ENCODE measurements at regions not wholly inside any gene's neighbourhood (a gene's known extent, or its start where the extent isn't known, plus 50 kb on each side); places are given as distances from the start of the nearest gene placed in this dataset.
A peak's percentile ranks its signal among the peaks of the same experiment; 100 is the strongest.
"Not testable (repeated sequence)": the region's sequence is repeated elsewhere in the genome, so short reads cannot be mapped to it uniquely, and the experiment has no call there.

- no peak for DNase-seq
- H3K27ac Mint-ChIP-seq: no peak overlapping the region
- H3K4me3 Mint-ChIP-seq: no peak overlapping the region
- CTCF ChIA-PET: no interaction called here
- H3K36me3 Mint-ChIP-seq: no peaks in the 10 kb centered on the region
- H3K4me1 Mint-ChIP-seq: no peaks in the 10 kb centered on the region
- ATAC-seq: no peak
- H3K27me3 Mint-ChIP-seq: peaks cover 20% of the 10 kb centered on the region
- H3K9me3 Mint-ChIP-seq (ENCODE audit: low read depth): no peaks in the 10 kb centered on the region
These were observed 123.9 kb upstream of the BET1 start for GRCh38 chr7:94128072-94128471.

GRCh38 chr7:94129443-94130140 is 125.4 kb upstream of the BET1 start:
- no peak overlapping the region for H3K4me3 Mint-ChIP-seq
- no peak overlapping the region for H3K27ac Mint-ChIP-seq
- H3K36me3 Mint-ChIP-seq: no peaks in the 10 kb centered on the region
- CTCF ChIA-PET: no interaction called here
- H3K27me3 Mint-ChIP-seq: peaks cover 26% of the 10 kb centered on the region
- ATAC-seq (no peak), DNase-seq (no peak)
- no peaks in the 10 kb centered on the region for H3K4me1 Mint-ChIP-seq
- H3K9me3 Mint-ChIP-seq (ENCODE audit: low read depth): no peaks in the 10 kb centered on the region

- no peaks in the 10 kb centered on the region for H3K36me3 Mint-ChIP-seq
- no peak overlapping the region for H3K4me3 Mint-ChIP-seq
- H3K9me3 Mint-ChIP-seq (ENCODE audit: low read depth): no peaks in the 10 kb centered on the region
- CTCF ChIA-PET: no interaction called here
- DNase-seq: no peak
- ATAC-seq: no peak
- no peak overlapping the region for H3K27ac Mint-ChIP-seq
- peaks cover 27% of the 10 kb centered on the region for H3K27me3 Mint-ChIP-seq
- H3K4me1 Mint-ChIP-seq: no peaks in the 10 kb centered on the region
These were observed 126.6 kb upstream of the BET1 start for GRCh38 chr7:94130716-94131115.

- peaks cover 38% of the 10 kb centered on the region for H3K27me3 Mint-ChIP-seq
- DNase-seq (no peak), ATAC-seq (no peak)
- CTCF ChIA-PET: no interaction called here
- H3K9me3 Mint-ChIP-seq (ENCODE audit: low read depth): no peaks in the 10 kb centered on the region
- H3K27ac Mint-ChIP-seq: no peak overlapping the region
- H3K4me3 Mint-ChIP-seq: no peak overlapping the region
- H3K36me3 Mint-ChIP-seq: no peaks in the 10 kb centered on the region
- H3K4me1 Mint-ChIP-seq: no peaks in the 10 kb centered on the region
These were observed 129.3 kb upstream of the BET1 start for GRCh38 chr7:94133460-94133859.

- Mint-ChIP-seq H3K27me3 (peaks cover 36% of the 10 kb centered on the region), H3K4me1 (no peaks in the 10 kb centered on the region), H3K27ac (no peak overlapping the region), H3K36me3 (no peaks in the 10 kb centered on the region), H3K4me3 (no peak overlapping the region), H3K9me3 (ENCODE audit: low read depth) (no peaks in the 10 kb centered on the region)
- CTCF ChIA-PET: no interaction called here
- DNase-seq (no peak), ATAC-seq (no peak)
These were observed 131.0 kb upstream of the BET1 start for GRCh38 chr7:94135180-94135579.

GRCh38 chr7:94142281-94142680 is 138.1 kb upstream of the BET1 start:
- no peak overlapping the region for H3K27ac Mint-ChIP-seq

GRCh38 chr7:94145602-94146001 is 141.4 kb upstream of the BET1 start:
- DNase-seq (no peak), ATAC-seq (no peak)
- CTCF ChIA-PET: no interaction called here
- Mint-ChIP-seq H3K4me1 (no peaks in the 10 kb centered on the region), H3K27me3 (peaks cover 9% of the 10 kb centered on the region), H3K9me3 (ENCODE audit: low read depth) (no peaks in the 10 kb centered on the region), H3K27ac (no peak overlapping the region), H3K36me3 (no peaks in the 10 kb centered on the region), H3K4me3 (no peak overlapping the region)

More at GRCh38 chr7:94142281-94142680, 138.1 kb upstream of the BET1 start:
- DNase-seq (no peak), ATAC-seq (no peak)
- Mint-ChIP-seq H3K36me3 (no peaks in the 10 kb centered on the region), H3K4me3 (no peak overlapping the region), H3K4me1 (no peaks in the 10 kb centered on the region), H3K9me3 (ENCODE audit: low read depth) (no peaks in the 10 kb centered on the region), H3K27me3 (peaks cover 19% of the 10 kb centered on the region)
- CTCF ChIA-PET: no interaction called here

- DNase-seq: no peak
- ATAC-seq: no peak
These were observed 142.3 kb upstream of the BET1 start for GRCh38 chr7:94146408-94146807.

GRCh38 chr7:94149789-94150545 is 145.8 kb upstream of the BET1 start:
- no peak for ATAC-seq
- Mint-ChIP-seq H3K36me3 (no peaks in the 10 kb centered on the region), H3K4me1 (no peaks in the 10 kb centered on the region), H3K4me3 (no peak overlapping the region), H3K27ac (no peak overlapping the region), H3K27me3 (peaks cover 4% of the 10 kb centered on the region), H3K9me3 (ENCODE audit: low read depth) (no peaks in the 10 kb centered on the region)
- CTCF ChIA-PET: no interaction called here
- DNase-seq: no peak

More at GRCh38 chr7:94146408-94146807, 142.3 kb upstream of the BET1 start:
- H3K36me3 Mint-ChIP-seq: no peaks in the 10 kb centered on the region
- CTCF ChIA-PET: no interaction called here
- no peak overlapping the region for H3K4me3 Mint-ChIP-seq
- peaks cover 9% of the 10 kb centered on the region for H3K27me3 Mint-ChIP-seq
- no peak overlapping the region for H3K27ac Mint-ChIP-seq
- H3K4me1 Mint-ChIP-seq: no peaks in the 10 kb centered on the region
- H3K9me3 Mint-ChIP-seq (ENCODE audit: low read depth): no peaks in the 10 kb centered on the region

- CTCF ChIA-PET: no interaction called here
- Mint-ChIP-seq H3K36me3 (no peaks in the 10 kb centered on the region), H3K4me3 (no peak overlapping the region), H3K4me1 (peaks cover 9% of the 10 kb centered on the region), H3K27me3 (peaks cover 5% of the 10 kb centered on the region), H3K9me3 (ENCODE audit: low read depth) (no peaks in the 10 kb centered on the region), H3K27ac (no peak overlapping the region)
- no peak for ATAC-seq
- DNase-seq: no peak
These were observed 150.0 kb upstream of the BET1 start for GRCh38 chr7:94154182-94154581.

- CTCF ChIA-PET: no interaction called here
- no peak for ATAC-seq
- H3K27me3 Mint-ChIP-seq: peaks cover 5% of the 10 kb centered on the region
These were observed 150.7 kb upstream of the BET1 start for GRCh38 chr7:94154858-94155257.

GRCh38 chr7:94157659-94158306 is 153.6 kb upstream of the BET1 start:
- CTCF ChIA-PET, H3K36me3 Mint-ChIP-seq: not testable (repeated sequence)

More at GRCh38 chr7:94154858-94155257, 150.7 kb upstream of the BET1 start:
- no peak overlapping the region for H3K27ac Mint-ChIP-seq
- H3K9me3 Mint-ChIP-seq (ENCODE audit: low read depth): no peaks in the 10 kb centered on the region
- no peak overlapping the region for H3K4me3 Mint-ChIP-seq
- DNase-seq: no peak
- peaks cover 9% of the 10 kb centered on the region for H3K4me1 Mint-ChIP-seq
- H3K36me3 Mint-ChIP-seq: no peaks in the 10 kb centered on the region

GRCh38 chr7:94160719-94161435 is 156.7 kb upstream of the BET1 start:
- Mint-ChIP-seq H3K4me1 (peaks cover 16% of the 10 kb centered on the region), H3K4me3 (peak overlapping the region; percentile 56), H3K27ac (peak overlapping the region; percentile 34), H3K9me3 (ENCODE audit: low read depth) (no peaks in the 10 kb centered on the region), H3K27me3 (no peaks in the 10 kb centered on the region), H3K36me3 (no peaks in the 10 kb centered on the region)
- ATAC-seq: no peak
- DNase-seq: no peak
- CTCF ChIA-PET: interaction anchor here (1.0 to 1.9 kb wide), 2 partner anchors 11 to 155 kb away, joined by 3 to 4 read pairs; no protein-coding TSS in a partner anchor

More at GRCh38 chr7:94157659-94158306, 153.6 kb upstream of the BET1 start:
- not testable (repeated sequence) for H3K9me3 Mint-ChIP-seq (ENCODE audit: low read depth); H3K27me3 Mint-ChIP-seq; ATAC-seq; H3K27ac Mint-ChIP-seq; H3K4me3 Mint-ChIP-seq; DNase-seq
- peaks cover 16% of the 10 kb centered on the region for H3K4me1 Mint-ChIP-seq

All from activated CD8-positive, alpha-beta memory T cell treated with anti-CD3 and anti-CD28 coated beads, Interleukin-2, amount 10 ng/mL, durations not matched to agents 7 days and 5 days (primary cell).